Esophagus mucosa (tissue), 1 donor: ENCODE measurements at regions not wholly inside any gene's neighbourhood (a gene's known extent, or its start where the extent isn't known, plus 50 kb on each side); places are given as distances from the start of the nearest gene placed in this dataset.
A peak's percentile ranks its signal among the peaks of the same experiment; 100 is the strongest.

ENCODE experiments used
- ATAC-seq: fragments of 200-7000 bp; cut with Tn5 transposase; one replicate; pipeline ENCODE4 v1.9.1; 2020
- donor health status: DM: yes; HTN: yes; CAD: no.

DNA sequence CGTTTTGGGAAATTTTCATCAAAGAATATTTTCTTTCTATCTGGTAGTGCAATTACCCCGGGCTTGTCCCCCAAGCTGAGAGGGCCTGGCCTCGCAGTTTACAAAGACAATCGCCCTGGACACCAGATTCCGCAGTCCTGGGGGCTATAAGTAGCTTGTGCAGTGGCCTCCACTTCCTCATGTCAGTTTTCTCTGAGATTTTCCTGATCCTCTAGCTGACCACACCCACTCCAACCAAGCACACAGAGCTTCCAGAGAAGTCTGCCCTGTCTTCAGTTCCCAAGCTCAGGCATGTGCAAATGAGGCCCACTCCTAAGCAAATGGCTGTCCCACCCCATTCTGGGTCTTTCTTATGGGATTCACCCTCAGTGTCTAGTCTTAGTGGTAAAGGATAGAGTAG, 245.3 kb downstream of the MAFB start:
- no peak for ATAC-seq

DNA sequence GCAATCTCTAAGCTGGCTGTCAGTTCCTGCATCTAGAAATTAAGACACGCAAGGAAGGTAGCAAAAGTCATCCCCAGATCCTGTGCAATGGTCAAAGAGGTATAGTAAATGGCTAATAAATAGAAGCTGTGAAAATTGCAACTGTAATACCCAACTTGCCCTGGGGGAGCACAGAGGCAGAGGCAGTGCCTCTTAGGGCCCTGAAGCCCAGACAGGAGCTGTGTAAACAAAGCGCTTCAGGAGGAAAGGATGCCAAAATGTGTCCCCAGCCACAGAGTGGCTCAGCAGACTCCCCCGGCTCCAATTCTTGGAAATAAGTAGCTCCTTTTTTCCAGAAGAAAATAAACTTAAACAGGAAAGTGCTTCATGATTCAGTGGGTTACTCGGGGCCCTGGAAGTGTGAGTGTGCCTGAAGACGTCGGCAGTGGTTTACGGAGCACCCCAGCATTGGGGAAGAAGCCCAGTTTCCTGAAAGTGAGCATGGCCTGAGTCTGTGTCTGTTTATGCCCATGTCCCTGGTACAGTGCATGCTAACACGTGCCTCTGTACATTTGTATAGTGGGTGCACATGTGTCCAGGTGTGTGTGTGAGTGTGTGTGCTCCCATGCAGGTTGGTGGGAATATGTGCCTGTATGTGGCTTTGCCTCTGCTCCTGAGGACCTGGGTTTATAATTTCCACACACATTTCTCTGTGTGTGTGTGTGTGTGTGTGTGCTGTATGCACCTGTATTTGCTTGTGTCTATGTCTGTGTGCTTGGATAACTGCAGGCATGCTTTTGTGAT, 246.7 kb downstream of the MAFB start:
- ATAC-seq = peak; percentile 32

DNA sequence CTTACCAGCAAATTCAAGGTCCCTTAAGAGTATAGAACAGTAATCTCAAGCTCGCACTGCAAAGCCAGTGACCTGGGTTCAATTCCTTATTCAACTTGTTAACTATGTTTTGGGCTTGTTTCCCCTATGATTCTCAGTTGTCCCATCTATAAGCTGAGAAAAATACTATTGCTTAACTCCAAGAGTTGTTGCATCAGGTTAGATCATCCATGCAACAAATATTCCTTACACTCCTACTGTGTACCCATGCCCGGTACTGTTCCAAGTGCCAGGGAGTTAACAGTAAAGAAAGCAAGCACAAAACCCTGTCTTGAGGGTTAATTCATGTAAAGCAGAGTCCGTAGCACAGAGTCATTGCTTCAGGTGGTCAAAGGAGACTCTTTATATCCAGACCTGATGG, 247.3 kb downstream of the MAFB start:
- ATAC-seq = no peak

DNA sequence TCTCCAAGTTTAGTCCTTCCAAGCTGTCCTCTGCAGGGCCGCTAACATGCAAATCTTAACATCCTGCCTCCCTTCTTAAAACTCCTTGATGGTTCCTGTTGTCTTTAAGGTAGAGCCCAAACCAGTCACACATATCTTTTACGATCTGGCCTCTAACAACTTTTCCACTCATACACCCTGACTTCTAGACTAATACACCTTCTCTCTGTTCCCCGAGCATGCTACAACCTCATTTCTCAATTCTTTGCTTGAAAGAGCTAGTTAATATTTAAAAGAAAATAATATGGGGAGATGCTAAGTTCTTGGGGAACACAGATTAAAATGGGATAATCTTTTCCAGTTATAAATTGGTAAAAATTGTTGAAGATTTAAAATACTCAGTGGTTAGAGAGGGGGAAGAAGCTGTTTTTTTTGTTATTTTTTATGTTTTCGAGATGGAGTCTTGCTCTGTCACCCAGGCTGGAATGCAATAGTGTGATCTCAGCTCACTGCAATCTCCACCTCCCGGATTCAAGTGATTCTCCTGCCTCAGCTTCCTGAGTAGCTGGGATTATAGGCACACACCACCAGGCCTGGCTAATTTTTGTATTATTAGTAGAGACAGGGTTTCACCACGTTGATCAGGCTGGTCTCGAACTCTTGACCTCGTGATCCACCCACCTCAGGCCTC, 250.7 kb downstream of the MAFB start:
- no peak for ATAC-seq

DNA sequence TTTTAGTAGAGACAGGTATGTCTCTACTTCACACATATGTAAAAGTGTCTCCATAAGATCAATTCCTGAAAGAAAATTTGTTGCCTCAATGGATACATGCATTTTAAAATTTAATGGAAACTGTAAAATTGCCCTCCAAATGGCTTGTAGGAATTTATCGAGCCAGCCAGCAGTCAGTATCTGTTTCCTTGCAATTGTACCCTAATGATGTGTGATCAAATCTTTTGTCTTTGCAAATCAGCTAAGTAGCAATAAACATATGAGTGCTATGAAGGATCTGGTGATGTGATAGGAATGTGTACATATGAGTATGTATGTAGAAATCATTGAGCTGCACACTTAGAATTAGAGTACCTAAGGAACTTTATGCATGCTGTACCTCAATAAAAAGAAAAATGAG, 253.0 kb downstream of the MAFB start:
- no peak for ATAC-seq

DNA sequence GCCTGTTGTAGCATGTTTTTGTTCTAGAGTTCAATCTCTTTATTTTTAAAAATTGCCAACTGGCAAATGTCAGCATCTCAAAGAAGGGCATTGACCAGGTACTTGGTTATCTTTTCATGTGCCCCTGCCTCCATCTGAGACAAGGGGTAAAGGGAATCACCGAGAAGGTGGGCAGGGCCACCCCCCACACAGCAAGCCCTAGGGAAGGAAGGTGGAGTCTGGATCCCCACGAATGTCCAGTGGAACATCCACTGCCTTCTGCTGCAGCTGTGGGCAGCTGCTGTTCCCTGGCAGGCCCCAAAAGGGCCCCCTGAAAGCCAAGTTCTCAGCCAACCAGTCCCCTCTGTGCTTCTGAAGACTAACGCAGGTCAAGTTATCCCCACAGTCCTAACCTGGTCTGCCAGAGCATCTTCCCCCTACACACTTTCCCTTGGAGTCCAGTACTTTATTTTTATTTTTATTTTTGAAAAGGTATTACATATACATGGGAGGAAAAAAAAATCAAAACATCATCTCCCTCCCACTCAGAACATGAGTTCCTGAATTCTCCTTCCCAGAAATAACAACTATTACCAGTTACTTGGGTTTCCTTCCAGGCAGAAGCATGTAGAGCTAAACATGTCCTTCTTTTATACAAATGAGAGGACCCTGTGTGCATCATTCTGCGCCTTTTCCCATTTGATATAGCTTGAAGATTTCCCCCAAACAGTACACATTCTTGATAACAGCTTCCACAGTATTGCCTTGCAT, 253.7 kb downstream of the MAFB start:
- ATAC-seq = no peak

DNA sequence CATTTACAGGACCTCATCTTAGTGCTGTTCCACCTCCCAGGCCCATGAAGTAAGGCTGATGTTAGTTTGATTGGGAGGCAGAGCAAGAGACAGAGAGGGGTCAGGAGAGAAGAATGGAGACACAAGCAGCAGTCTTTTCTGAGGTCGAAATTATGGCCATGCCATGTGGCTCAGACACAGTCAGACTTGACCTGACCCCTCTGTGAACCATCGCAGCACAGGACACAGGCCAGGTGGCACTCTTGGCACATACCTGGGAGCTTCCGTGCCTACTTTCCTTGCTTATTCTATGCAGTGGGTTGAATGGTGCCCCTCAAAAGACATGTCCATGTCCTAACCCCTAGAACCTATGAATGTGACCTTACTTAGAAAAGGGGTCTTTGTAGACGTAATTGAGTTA, 254.9 kb downstream of the MAFB start:
- ATAC-seq = no peak

DNA sequence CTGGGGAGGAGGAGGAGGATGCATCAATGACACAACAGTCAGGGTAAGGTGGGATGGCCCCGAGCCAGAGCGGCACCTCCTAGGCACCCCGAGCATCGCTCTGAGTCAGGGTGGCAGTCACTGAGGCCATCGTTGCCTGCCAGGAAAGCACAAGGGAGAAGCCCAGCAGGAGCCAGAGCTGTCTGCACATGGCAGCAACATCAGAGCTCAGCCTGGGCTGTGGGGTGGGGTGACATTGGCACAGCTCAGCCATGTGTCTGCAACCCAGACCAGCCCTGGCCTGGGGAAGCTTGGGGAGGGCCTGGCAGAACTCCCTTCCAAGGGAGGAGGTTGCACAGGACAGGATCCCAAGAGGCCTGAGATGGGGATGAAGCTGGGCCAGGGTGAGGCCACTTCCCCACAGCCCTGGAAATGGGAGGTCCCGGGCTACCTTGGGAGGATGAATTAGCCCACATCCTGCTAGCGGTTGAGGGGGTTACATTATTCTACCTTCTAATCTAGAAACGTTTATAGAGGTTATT, 255.6 kb downstream of the MAFB start:
- peak; percentile 65 for ATAC-seq

DNA sequence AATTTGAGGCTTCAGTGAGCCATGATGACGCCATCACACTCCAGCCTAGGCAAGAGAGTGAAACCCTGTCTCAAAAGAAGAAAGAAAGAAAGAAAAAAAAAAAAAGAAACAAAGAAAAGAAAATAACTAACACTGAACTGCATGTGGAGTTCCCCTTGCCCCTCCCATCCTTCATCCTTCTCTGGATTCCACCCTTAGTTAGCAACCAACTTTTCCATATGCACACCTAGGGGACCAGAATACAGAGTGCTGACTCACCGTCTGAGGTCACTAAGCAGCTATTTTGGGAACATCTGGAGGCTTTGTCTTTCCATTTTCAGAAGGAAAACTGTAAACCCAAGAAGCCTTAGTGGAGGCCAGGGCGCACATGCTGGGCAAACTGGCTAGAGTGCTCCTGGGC, 257.4 kb downstream of the MAFB start:
- no peak for ATAC-seq

DNA sequence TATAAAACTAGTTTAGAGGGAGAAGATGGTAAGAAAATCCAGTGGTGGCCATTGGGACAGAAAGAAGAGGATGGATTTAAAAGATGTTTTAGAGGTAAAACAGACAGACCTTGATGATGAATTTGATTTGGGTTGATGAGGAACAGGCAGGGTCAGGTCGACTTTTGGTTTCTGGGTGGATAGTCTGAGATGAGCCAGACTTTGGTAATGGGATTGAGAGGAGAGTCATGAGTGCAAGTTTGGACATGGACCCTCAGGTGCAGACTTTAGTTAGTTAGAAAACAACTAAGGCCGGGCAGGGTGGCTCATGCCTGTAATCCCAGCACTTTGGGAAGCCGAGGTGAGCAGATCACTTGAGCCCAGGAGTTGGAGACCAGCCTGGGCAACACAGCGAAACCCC, 257.9 kb downstream of the MAFB start:
- no peak for ATAC-seq

DNA sequence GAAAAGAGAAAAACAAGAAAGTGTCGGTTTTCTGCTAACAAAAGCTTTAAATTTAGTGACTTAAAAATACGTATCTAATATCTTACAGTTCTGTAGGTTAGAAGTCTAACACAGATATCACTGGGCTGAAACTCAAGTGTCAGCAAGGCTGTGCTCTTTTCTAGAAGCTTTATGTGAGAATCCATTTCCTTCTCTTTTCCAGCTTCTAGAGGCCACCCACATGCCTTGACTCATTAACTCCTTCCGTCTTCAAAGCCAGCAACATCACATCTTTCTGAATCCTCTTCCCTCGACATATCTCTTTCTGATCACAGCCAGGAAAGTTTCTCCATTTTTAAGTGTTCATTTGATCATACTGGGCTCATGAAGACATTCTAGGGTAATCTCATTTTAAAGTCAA, 262.0 kb downstream of the MAFB start:
- no peak for ATAC-seq

DNA sequence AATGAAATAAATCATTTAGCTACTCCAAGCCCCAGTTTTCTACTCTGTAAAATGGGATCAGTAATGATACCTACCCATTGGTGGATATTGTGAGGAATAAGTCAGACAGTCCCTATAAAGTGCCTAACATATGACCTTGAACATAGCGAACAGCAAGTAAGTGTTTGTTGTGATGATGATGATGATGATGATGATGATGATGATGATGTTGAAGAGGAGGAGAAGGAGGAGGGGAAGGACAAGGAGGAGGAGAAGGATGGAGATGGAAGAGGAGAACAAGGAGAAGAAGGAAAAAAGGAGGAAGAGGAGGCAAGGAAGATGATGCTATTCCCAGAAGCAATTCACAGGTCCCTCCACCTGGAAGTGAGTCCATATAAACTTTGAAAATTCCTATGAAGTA, 264.3 kb downstream of the MAFB start:
- ATAC-seq = no peak

DNA sequence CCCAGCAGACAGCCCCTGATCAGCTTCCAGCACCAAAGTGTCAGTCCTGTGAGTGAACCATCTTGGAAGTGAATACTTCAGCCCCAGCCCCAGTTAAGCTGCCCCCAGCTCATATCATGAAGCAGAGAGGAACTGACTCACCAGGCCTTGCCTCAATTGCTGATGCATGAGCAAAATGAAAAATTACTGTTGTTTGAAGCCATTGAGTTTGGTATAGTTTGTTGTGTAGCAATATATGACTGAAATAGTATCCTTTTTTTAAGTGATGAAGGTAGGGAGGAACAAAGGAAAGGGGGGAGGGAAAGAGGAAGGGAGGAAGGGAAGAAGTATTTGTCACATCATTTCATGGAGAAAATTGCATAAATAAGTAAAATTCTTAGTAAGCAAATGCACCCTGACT, 266.4 kb downstream of the MAFB start:
- no peak for ATAC-seq

DNA sequence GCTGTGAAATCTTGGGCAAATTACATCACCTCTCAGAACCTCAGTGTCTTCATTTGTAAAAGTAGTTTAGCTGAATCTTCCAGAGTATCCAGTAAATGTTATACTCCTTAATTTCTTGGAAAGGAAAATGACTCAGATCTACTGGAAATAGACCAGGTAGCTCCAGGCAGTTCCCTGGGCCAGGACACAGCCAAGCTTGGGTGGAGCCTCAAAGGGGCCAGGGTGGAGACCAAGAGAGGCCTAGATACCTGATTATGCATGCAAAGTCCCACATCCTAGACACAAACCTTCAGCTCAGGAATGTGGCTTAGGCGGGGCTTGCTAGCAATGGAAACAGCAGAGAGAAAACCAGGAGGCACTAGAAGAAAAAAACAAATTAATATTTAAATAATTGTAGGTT, 272.8 kb downstream of the MAFB start:
- peak; percentile 89 for ATAC-seq

DNA sequence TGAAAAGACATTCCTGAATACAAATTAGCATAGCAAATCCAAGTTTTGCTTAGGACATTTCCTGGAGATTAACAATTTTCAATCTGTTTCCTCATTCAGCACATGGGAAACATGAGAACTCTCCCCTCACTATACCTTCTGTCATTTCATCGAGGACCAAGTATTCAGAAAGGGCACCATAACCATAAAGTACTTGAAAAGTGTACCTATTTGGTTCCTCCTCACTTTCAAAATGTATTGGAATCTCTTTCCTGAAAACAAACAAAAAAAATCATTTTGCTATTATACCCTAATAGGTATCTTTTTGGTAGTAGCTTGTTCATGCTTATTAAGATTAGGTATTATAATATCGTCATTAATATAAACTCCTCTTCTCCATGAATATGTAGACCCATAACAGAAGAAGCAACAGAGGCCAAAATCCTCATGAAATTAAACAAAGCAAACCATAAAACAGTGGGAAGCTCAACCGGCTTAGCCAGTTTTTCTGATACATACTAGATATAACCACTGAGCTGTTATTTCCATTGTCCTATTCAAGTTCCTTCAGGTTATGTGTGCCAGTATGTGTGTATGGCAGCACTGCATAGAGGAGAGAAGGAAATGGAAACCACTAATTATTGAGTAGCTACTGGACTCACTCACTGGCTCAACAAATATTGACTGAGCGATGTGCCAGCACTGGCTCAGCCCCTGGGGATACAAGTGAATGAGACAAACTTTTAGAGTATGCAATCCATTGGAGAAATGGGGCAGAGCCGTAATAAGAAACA, 274.0 kb downstream of the MAFB start:
- ATAC-seq = peak; percentile 96

DNA sequence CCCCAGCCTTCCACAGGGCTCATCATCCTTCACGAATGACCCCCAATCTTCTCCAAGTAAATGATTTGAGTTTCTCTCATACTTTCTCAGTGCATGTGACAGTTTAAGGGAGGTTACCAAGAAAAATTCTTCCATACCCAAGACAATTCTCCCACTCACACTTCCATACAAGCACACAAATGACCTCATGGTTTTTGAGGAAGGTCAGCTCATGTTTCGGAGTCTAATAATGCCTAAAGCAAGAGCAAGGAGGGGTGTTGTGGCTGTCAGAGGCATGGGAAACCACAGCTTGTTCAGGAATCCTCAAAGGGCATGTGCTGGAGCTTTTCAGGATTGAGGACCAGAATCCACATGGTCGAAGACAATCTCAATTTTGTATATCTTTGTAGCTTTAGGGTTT, 279.0 kb downstream of the MAFB start:
- ATAC-seq = no peak

DNA sequence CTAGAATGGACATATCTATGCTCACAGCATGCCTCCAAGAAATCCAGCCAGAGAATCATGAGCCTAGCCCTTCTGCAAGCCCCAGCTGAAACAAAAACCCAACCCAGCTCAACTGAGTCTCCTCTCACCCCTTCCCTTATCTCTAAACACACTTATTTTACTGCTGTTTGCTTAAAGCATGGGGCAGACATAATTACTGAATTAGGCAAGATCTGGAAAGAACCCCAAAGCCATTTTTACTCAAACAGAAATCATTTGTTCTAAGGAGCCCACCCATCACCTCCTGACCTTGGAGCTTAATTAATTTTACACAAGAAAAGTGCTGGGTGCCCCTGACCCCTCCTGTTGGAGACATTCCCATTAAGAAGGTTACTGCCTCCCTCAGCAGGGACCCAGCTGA, 291.6 kb downstream of the MAFB start:
- no peak for ATAC-seq

DNA sequence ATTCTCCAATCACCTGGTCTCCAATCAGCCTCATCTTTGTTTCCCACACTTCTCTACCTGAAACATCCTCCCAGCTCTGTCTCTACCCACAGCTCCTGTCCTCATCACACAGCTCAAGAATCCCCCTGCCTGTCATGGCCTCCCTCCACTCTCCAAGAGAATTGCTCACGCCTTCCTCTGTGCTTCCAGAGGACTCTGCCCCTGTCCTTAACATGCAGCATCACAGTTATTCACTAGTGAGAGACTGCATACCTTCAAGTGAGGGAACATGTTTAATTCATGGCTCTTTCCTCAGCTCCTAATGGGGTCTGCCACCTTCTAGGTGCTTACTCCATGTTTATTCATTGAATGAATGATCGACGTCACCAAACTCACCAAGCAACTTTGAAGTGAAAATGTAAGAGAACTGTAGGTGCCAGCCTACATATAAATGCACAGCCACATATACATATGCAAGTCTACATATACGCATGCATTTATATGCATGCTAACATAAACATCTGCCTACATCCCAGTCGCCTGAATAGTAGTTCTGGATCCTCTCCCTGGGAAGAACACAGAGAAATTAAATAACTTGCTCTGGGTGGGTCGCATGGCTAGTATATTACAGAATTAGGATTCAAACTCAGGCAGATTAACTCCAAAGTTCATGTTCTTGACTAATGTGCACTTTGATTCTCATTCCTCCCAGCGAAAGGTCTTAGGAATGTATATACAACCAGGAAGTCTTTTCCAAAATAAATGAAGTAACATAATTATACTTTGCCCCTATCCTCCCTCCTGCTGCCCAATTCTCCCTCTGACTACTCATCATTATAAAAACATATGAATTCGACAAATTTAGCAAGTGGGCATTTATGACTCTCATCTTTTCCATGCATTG, 295.6 kb downstream of the MAFB start:
- ATAC-seq = no peak

DNA sequence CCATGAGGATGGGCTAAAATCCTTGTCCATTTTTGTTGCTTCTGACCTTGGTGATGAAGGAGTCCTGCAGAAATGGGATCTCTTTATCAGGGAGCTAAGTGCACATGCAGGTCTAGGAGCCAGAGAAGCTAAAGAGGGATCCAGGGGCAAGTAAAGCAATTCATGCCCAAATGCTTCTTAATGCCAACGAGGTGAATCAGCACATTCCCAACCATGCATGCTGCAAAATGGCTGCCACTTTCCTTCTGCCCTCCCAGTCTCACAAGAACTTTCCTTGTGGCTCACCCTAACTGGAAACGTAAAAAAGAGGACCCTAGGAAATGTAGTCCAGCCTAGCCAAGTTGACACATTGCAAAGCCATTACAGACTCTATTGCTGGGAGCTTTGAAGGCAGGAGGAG, 298.4 kb downstream of the MAFB start:
- ATAC-seq = no peak

DNA sequence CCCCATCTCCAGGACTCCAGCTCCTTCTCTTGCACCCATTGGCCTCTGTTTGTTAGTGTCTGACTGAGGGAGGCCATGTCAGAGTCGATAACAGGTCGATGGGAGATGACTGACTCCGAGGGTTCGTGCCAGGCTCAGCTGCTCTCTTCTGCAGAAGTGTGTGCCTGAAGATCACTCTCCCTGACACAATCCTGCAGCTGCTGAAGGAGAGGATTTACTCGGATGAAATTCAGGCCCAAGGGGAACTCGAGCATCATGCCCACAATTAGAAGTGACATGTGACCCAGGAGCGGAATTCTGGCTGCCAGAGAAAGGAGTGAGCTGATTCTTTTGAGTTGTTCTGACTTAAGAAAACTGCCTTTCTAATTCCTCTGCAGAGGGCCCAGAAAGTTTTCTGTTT, 318.2 kb downstream of the MAFB start:
- ATAC-seq = no peak

DNA sequence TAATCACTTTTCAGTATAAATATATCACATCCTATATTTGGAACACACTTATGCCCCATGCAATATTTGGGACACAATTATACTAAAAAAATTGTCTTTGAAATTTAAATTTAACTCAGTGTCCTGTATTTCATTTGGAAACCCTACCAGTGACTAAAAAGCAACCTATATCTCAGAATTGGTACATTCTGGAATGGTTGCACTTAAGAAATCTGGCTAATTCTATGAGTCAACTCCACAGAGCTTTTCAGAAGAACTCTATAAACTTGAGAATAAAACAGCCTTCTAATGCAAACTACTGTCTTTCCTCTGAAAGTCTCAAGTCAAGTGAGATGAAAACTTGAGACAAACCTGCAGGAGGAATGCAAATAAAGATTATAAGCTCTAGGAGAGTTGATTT, 320.2 kb downstream of the MAFB start:
- no peak for ATAC-seq

DNA sequence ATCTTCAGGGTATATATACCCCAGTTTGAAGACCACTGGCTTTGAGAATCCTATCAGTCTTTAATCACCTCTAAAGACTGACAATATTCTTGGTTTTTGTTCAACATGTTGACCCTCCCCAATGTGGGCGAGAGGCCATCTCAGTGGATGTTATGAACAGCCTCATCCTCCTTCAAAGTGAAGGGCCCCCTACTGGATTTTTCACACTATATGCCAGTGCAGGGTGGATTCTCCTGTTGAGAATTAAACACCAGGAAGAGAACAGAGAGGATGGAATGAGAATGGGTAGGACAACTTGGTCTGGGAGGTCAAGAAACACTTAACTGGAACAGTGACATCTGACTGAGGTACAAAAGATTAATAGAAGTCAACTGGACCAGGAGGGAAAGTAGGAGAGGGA, 327.1 kb downstream of the MAFB start:
- ATAC-seq = no peak
